GM06990 (cell line): ENCODE measurements at regions not wholly inside any gene's neighbourhood (a gene's known extent, or its start where the extent isn't known, plus 50 kb on each side); places are given as distances from the start of the nearest gene placed in this dataset.

ENCODE experiments used
- DNase-seq: peaks from one replicate; pipeline ENCODE4 v3.0.0-alpha.2; 2011; ENCODE audit not compliant: insufficient read length; ENCODE audit errors: extremely low read depth
- H3K27me3 ChIP-seq: replicated peaks from 2 replicates; pipeline ENCODE4 v1.6.0; 2011; ENCODE audit warnings: low read length; ENCODE audit not compliant: control insufficient read depth, insufficient read depth
- H3K36me3 ChIP-seq: 2 replicates; pipeline ENCODE4 v1.5.1; 2011; ENCODE audit warnings: low read length; ENCODE audit not compliant: control insufficient read depth, insufficient read depth
- H3K4me3 ChIP-seq: replicated peaks from 2 replicates; pipeline ENCODE4 v1.5.1; 2011; ENCODE audit warnings: low read depth, mild to moderate bottlenecking, control low read depth, low read length
- CTCF ChIP-seq: IDR thresholded peaks from 2 replicates; pipeline ENCODE4 v1.5.1; 2011; ENCODE audit warnings: low read length, control low read depth, mild to moderate bottlenecking, inconsistent platforms; ENCODE audit not compliant: insufficient read depth, poor library complexity, severe bottlenecking

GRCh38 chr3:124498891-124499290 lies 231.4 kb upstream of the UMPS start:
- no peak for TF ChIP-seq CTCF
- H3K27me3 ChIP-seq = no peaks in the 10 kb centered on the region
- no peak overlapping the region for H3K4me3 ChIP-seq
- no peak for DNase-seq
- no peaks in the 10 kb centered on the region for H3K36me3 ChIP-seq

- no peaks in the 10 kb centered on the region for H3K27me3 ChIP-seq
- H3K36me3 ChIP-seq = no peaks in the 10 kb centered on the region
- no peak for TF ChIP-seq CTCF
- no peak for DNase-seq
- H3K4me3 ChIP-seq = no peak overlapping the region
These were observed 225.8 kb upstream of the UMPS start for GRCh38 chr3:124504332-124505059.

- H3K4me3 ChIP-seq = no peak overlapping the region
- DNase-seq = no peak
- no peak for TF ChIP-seq CTCF
These were observed 220.4 kb upstream of the UMPS start for GRCh38 chr3:124509884-124510283.

GRCh38 chr3:124510290-124510689 lies 220.0 kb upstream of the UMPS start:
- no peaks in the 10 kb centered on the region for H3K36me3 ChIP-seq
- TF ChIP-seq CTCF = no peak
- no peak overlapping the region for H3K4me3 ChIP-seq
- H3K27me3 ChIP-seq = no peaks in the 10 kb centered on the region
- no peak for DNase-seq

More at GRCh38 chr3:124509884-124510283, 220.4 kb upstream of the UMPS start:
- Histone ChIP-seq H3K36me3 (no peaks in the 10 kb centered on the region), H3K27me3 (no peaks in the 10 kb centered on the region)

GRCh38 chr3:124512881-124513609 lies 217.2 kb upstream of the UMPS start:
- Histone ChIP-seq H3K27me3 (no peaks in the 10 kb centered on the region), H3K36me3 (no peaks in the 10 kb centered on the region), H3K4me3 (no peak overlapping the region)
- DNase-seq = no peak
- no peak for TF ChIP-seq CTCF
